Activated effector memory CD4-positive, alpha-beta T cell treated with Interleukin-2 at 50 U/mL for 16 hours (primary cell): ENCODE measurements at regions not wholly inside any gene's neighbourhood (a gene's known extent, or its start where the extent isn't known, plus 50 kb on each side); places are given as distances from the start of the nearest gene placed in this dataset.
"Not testable (repeated sequence)": the region's sequence is repeated elsewhere in the genome, so short reads cannot be mapped to it uniquely, and the experiment has no call there.

Experiments used
- DNase-seq: peaks from one replicate; pipeline ENCODE4 v3.0.0-alpha.2; 2020

- DNase-seq = no peak
Measured at GRCh38 chr11:81700076-81700475, 1033.6 kb downstream of the FAM181B start.

- no peak for DNase-seq
Measured at GRCh38 chr11:81687057-81687456, 1046.6 kb downstream of the FAM181B start.

GRCh38 chr11:81674211-81674610 is 1059.5 kb downstream of the FAM181B start:
- no peak for DNase-seq

GRCh38 chr11:81673001-81673400 is 1060.7 kb downstream of the FAM181B start:
- DNase-seq = no peak

GRCh38 chr11:81669935-81670543 is 1063.6 kb downstream of the FAM181B start:
- DNase-seq = no peak

GRCh38 chr11:81658722-81659121 is 1074.9 kb downstream of the FAM181B start:
- DNase-seq = no peak

GRCh38 chr11:81655351-81655750 is 1078.3 kb downstream of the FAM181B start:
- no peak for DNase-seq

- no peak for DNase-seq
Measured at GRCh38 chr11:81647374-81647773, 1086.3 kb downstream of the FAM181B start.

GRCh38 chr11:81644239-81644840 is 1089.3 kb downstream of the FAM181B start:
- no peak for DNase-seq

GRCh38 chr11:81634483-81634882 is 1099.2 kb downstream of the FAM181B start:
- no peak for DNase-seq

GRCh38 chr11:81602508-81602907 is 1131.2 kb downstream of the FAM181B start:
- no peak for DNase-seq

- DNase-seq = no peak
Measured at GRCh38 chr11:81596704-81597103, 1137.0 kb downstream of the FAM181B start.

GRCh38 chr11:81585390-81585933 is 1148.2 kb downstream of the FAM181B start:
- no peak for DNase-seq

- no peak for DNase-seq
Measured at GRCh38 chr11:81579339-81579738, 1154.3 kb downstream of the FAM181B start.

- no peak for DNase-seq
Measured at GRCh38 chr11:81578571-81578970, 1155.1 kb downstream of the FAM181B start.

GRCh38 chr11:81574301-81574700 is 1159.4 kb downstream of the FAM181B start:
- no peak for DNase-seq

- no peak for DNase-seq
Measured at GRCh38 chr11:81573367-81573766, 1160.3 kb downstream of the FAM181B start.

- DNase-seq = no peak
Measured at GRCh38 chr11:81570669-81571068, 1163.0 kb downstream of the FAM181B start.

- no peak for DNase-seq
Measured at GRCh38 chr11:81569999-81570398, 1163.7 kb downstream of the FAM181B start.

- no peak for DNase-seq
Measured at GRCh38 chr11:81568918-81569317, 1164.7 kb downstream of the FAM181B start.

GRCh38 chr11:81548123-81548522 is 1185.5 kb downstream of the FAM181B start:
- DNase-seq = no peak

- not testable (repeated sequence) for DNase-seq
Measured at GRCh38 chr11:81539806-81540205, 1193.9 kb downstream of the FAM181B start.

- no peak for DNase-seq
Measured at GRCh38 chr11:81515566-81515965, 1218.1 kb downstream of the FAM181B start.

- no peak for DNase-seq
Measured at GRCh38 chr11:81497202-81497804, 1236.4 kb downstream of the FAM181B start.
